T-cell (primary cell): ENCODE measurements at regions not wholly inside any gene's neighbourhood (a gene's known extent, or its start where the extent isn't known, plus 50 kb on each side); places are given as distances from the start of the nearest gene placed in this dataset.

Experiments
- ATAC-seq, 4 experiments: fragments of 200-7000 bp in 3 of 4; fragments of 150-1000 bp in 1 of 4; cut with Tn5 transposase; replicated peaks in 1 of 4; 1 replicate in 3 of 4; 2 replicates in 1 of 4; pipeline ENCODE4 v1.10.0; 2021; ENCODE audit warnings: moderate library complexity in 3 of 4, mild to moderate bottlenecking in 2 of 4, moderate number of reproducible peaks in 1 of 4
- CTCF ChIA-PET, 2 donors: fragments of 300-600 bp; sonication (Branson Sonifier 250); formaldehyde crosslinking; loops; one replicate each; lab custom pipeline; 2022; ENCODE audit warnings: antibody characterized with exemption in 2 of 2; lab: Charles Lee
- POLR2A ChIA-PET, 2 donors: fragments of 300-600 bp; sonication (Branson Sonifier 250); formaldehyde crosslinking; loops; one replicate each; lab custom pipeline; 2022; ENCODE audit warnings: antibody characterized with exemption in 2 of 2; lab: Charles Lee
- DNase-seq, 35 experiments: peaks; one replicate each; pipeline versions ENCODE4 v3.0.0 to v3.0.0-alpha.2; 2013 to 2023
- H3K27ac ChIP-seq: one replicate; pipeline ENCODE4 v1.5.1; 2013; ENCODE audit warnings: low read length
- H3K27me3 ChIP-seq, 2 experiments: replicated peaks in 1 of 2; 1 replicate in 1 of 2; 2 replicates in 1 of 2; pipeline versions ENCODE4 v1.6.1 to v1.7.0; 2013; ENCODE audit warnings: low read length in 1 of 2, mixed read lengths in 1 of 2; ENCODE audit not compliant: control insufficient read depth in 2 of 2, insufficient read depth in 2 of 2; ENCODE audit errors: extremely low read depth in 1 of 2
- H3K36me3 ChIP-seq, 2 donors: 1 replicate in 1 of 2; 2 replicates in 1 of 2; pipeline versions ENCODE4 v1.6.1 to v1.7.0; 2013; ENCODE audit warnings: low read length in 1 of 2; ENCODE audit not compliant: control insufficient read depth in 2 of 2, insufficient read depth in 1 of 2; ENCODE audit errors: extremely low read depth in 1 of 2
- H3K4me1 ChIP-seq, 2 experiments: 1 replicate in 1 of 2; 2 replicates in 1 of 2; pipeline versions ENCODE4 v1.6.1 to v1.7.0; 2013; ENCODE audit warnings: low read length in 2 of 2, mixed read lengths in 1 of 2; ENCODE audit not compliant: insufficient read depth in 2 of 2, control insufficient read depth in 1 of 2; ENCODE audit errors: extremely low read depth in 1 of 2
- H3K4me3 ChIP-seq, 2 donors: 1 replicate in 1 of 2; 2 replicates in 1 of 2; pipeline versions ENCODE4 v1.5.1 to v1.7.0; 2013; ENCODE audit warnings: mild to moderate bottlenecking in 2 of 2, low read length in 1 of 2, moderate library complexity in 1 of 2; ENCODE audit not compliant: control insufficient read depth in 1 of 2; ENCODE audit errors: extremely low read depth in 1 of 2
- H3K9me3 ChIP-seq: 2 replicates; pipeline ENCODE4 v1.7.0; 2013
- H3K27ac Mint-ChIP-seq, 2 donors: one replicate each; pipeline ENCODE4 v1.8.0; 2020 to 2021; ENCODE audit warnings: mild to moderate bottlenecking in 2 of 2, mixed read lengths in 2 of 2
- H3K27me3 Mint-ChIP-seq, 2 donors: one replicate each; pipeline ENCODE4 v1.8.0; 2021 to 2022; ENCODE audit warnings: mixed read lengths in 2 of 2
- H3K36me3 Mint-ChIP-seq: one replicate; pipeline ENCODE4 v1.8.0; 2021; ENCODE audit warnings: mixed read lengths
- H3K4me1 Mint-ChIP-seq, 3 donors: one replicate each; pipeline ENCODE4 v1.8.0; 2020 to 2022; ENCODE audit warnings: mixed read lengths in 3 of 3, mild to moderate bottlenecking in 1 of 3
- H3K4me3 Mint-ChIP-seq, 3 donors: one replicate each; pipeline ENCODE4 v1.8.0; 2020 to 2022; ENCODE audit warnings: mild to moderate bottlenecking in 3 of 3, mixed read lengths in 3 of 3, moderate library complexity in 3 of 3
- H3K9me3 Mint-ChIP-seq, 3 donors: one replicate each; pipeline ENCODE4 v1.8.0; 2020 to 2022; ENCODE audit warnings: mixed read lengths in 3 of 3
- WGBS: methylation state at CpG from one replicate; pipeline ENCODE4 v1.1.5; 2013; ENCODE audit warnings: missing lambda C conversion rate; ENCODE audit not compliant: insufficient coverage; 5-methylcytosine and 5-hydroxymethylcytosine counted together

- Histone ChIP-seq H3K36me3 (no peaks in the 10 kb centered on the region), H3K4me3 (no peak overlapping the region), H3K4me1 (no peaks in the 10 kb centered on the region), H3K9me3 (no peaks in the 10 kb centered on the region), H3K27me3 (no peaks in the 10 kb centered on the region), H3K27ac (no peak overlapping the region)
- Mint-ChIP-seq H3K27ac (no peak overlapping the region), H3K27me3 (no peaks in the 10 kb centered on the region), H3K4me3 (no peak overlapping the region), H3K4me1 (peaks cover 0 to 5% (median 0%) of the 10 kb centered on the region in 3 donors), H3K36me3 (no peaks in the 10 kb centered on the region), H3K9me3 (no peaks in the 10 kb centered on the region)
- ChIA-PET CTCF (no interaction called here), POLR2A (no interaction called here)
- no peak for DNase-seq
- ATAC-seq = no peak
These were observed 164.4 kb downstream of the DDX3Y start for GRCh38 chrY:13069111-13069510.

- H3K9me3 Mint-ChIP-seq = no peaks in the 10 kb centered on the region
- POLR2A ChIA-PET = no interaction called here
- no peak overlapping the region for H3K27ac Mint-ChIP-seq
- Histone ChIP-seq H3K27ac (no peak overlapping the region), H3K36me3 (no peaks in the 10 kb centered on the region), H3K9me3 (no peaks in the 10 kb centered on the region), H3K27me3 (no peaks in the 10 kb centered on the region), H3K4me1 (no peaks in the 10 kb centered on the region), H3K4me3 (no peak overlapping the region)
- no peak overlapping the region for H3K4me3 Mint-ChIP-seq
- H3K4me1 Mint-ChIP-seq = no peaks in the 10 kb centered on the region
- DNase-seq = peak in 1 of 35 experiments; percentile 0
- CTCF ChIA-PET = no interaction called here
- ATAC-seq = no peak
- H3K27me3 Mint-ChIP-seq = no peaks in the 10 kb centered on the region
- H3K36me3 Mint-ChIP-seq = no peaks in the 10 kb centered on the region
These were observed 178.1 kb downstream of the DDX3Y start for GRCh38 chrY:13082748-13083147.

DNA sequence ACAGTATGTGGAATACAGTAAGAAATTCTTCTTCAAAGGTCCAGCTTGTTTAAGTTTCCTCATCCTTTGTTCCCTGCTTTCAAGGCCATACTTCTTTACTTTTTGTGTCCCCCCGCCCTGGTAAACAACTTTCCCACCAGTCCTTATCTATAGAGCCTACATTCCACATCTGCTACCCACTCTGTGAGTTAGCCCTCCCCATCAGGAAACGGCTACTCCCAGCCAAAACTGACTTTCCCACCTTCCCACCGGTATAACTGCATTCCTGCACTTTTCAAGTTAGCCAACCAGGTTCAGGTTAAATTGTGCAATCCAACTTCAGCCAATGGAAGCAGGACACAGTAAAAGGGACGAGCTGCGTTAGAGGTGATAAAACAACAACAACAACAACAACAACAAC lies 186.9 kb downstream of the DDX3Y start:
- H3K4me3 Mint-ChIP-seq = no peak overlapping the region
- no CpG with 5 or more reads among the region's 5 CpGs for WGBS
- Histone ChIP-seq H3K36me3 (no peaks in the 10 kb centered on the region), H3K9me3 (no peaks in the 10 kb centered on the region), H3K4me3 (no peak overlapping the region), H3K27me3 (no peaks in the 10 kb centered on the region), H3K27ac (no peak overlapping the region), H3K4me1 (no peaks in the 10 kb centered on the region)
- POLR2A ChIA-PET = no interaction called here
- CTCF ChIA-PET = no interaction called here
- H3K4me1 Mint-ChIP-seq = peaks cover 0 to 4% (median 0%) of the 10 kb centered on the region in 3 donors
- no peaks in the 10 kb centered on the region for H3K9me3 Mint-ChIP-seq
- no peaks in the 10 kb centered on the region for H3K36me3 Mint-ChIP-seq
- no peaks in the 10 kb centered on the region for H3K27me3 Mint-ChIP-seq
- no peak for DNase-seq
- H3K27ac Mint-ChIP-seq = no peak overlapping the region
- ATAC-seq = no peak

- Histone ChIP-seq H3K27me3 (no peaks in the 10 kb centered on the region), H3K36me3 (no peaks in the 10 kb centered on the region), H3K27ac (no peak overlapping the region), H3K4me1 (no peaks in the 10 kb centered on the region), H3K4me3 (no peak overlapping the region), H3K9me3 (no peaks in the 10 kb centered on the region)
- Mint-ChIP-seq H3K9me3 (no peaks in the 10 kb centered on the region), H3K27ac (no peak overlapping the region), H3K36me3 (no peaks in the 10 kb centered on the region), H3K27me3 (no peaks in the 10 kb centered on the region), H3K4me1 (peaks cover 0 to 4% (median 0%) of the 10 kb centered on the region in 3 donors), H3K4me3 (no peak overlapping the region)
- no peak for DNase-seq
- no peak for ATAC-seq
- no CpG with 5 or more reads among the region's 2 CpGs for WGBS
- POLR2A ChIA-PET = no interaction called here
- CTCF ChIA-PET = no interaction called here
These were observed 188.3 kb downstream of the DDX3Y start for GRCh38 chrY:13092986-13093385.

DNA sequence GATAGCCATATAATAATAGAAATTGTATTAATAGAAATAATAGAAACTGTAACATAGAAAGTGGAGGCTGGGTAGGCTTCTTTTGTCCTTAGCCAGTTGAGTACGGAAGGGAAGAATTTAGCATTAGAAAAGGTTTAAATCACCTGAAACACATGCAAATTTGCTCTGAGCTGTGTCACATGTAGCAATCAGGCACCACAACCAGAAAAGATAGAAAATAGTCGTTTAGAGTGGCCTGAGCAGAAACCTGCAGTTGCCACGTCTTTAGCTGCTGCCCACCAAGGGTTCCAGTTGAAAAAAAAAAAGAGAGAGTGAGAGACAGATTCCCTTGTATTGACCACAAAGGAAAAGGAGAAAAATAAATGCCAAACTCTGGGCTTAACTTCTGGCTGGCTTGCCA lies 188.8 kb downstream of the DDX3Y start:
- DNase-seq (no peak), ATAC-seq (no peak)
- Histone ChIP-seq H3K4me1 (no peaks in the 10 kb centered on the region), H3K4me3 (no peak overlapping the region), H3K27ac (no peak overlapping the region), H3K27me3 (no peaks in the 10 kb centered on the region), H3K36me3 (no peaks in the 10 kb centered on the region), H3K9me3 (no peaks in the 10 kb centered on the region)
- ChIA-PET POLR2A (no interaction called here), CTCF (no interaction called here)
- Mint-ChIP-seq H3K4me3 (no peak overlapping the region), H3K27me3 (peaks cover 0 to 2% of the 10 kb centered on the region in 2 donors), H3K36me3 (no peaks in the 10 kb centered on the region), H3K9me3 (peaks cover 0 to 3% (median 0%) of the 10 kb centered on the region in 3 donors), H3K27ac (no peak overlapping the region), H3K4me1 (peaks cover 0 to 4% (median 0%) of the 10 kb centered on the region in 3 donors)
- WGBS = no CpG with 5 or more reads among the region's 3 CpGs

DNA sequence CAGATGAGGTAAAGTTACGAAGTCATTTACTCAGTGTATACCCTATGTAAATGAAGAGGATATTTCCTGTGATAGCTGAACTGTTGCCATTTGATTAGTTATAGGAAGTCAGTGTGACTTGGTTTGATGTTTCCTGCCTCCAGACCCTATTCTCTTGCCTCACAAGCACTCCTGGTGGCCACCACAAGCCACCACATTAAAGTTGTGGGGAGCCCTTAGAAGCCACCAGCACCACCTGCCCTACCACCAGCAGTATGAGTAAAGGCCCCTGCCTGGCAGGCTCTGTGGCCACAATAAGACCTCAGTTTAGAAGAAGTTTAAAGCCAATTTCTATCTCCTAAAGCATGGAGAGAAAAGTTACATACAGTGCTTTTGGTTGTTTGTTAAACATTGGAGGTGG lies 189.7 kb downstream of the DDX3Y start:
- ATAC-seq (no peak), DNase-seq (peak in 1 of 35 experiments; percentile 0)
- Mint-ChIP-seq H3K4me3 (no peak overlapping the region), H3K27ac (no peak overlapping the region), H3K36me3 (no peaks in the 10 kb centered on the region), H3K4me1 (peaks cover 0 to 4% (median 0%) of the 10 kb centered on the region in 3 donors), H3K27me3 (peaks cover 0 to 2% of the 10 kb centered on the region in 2 donors), H3K9me3 (peaks cover 0 to 4% (median 0%) of the 10 kb centered on the region in 3 donors)
- Histone ChIP-seq H3K4me1 (no peaks in the 10 kb centered on the region), H3K36me3 (no peaks in the 10 kb centered on the region), H3K27ac (no peak overlapping the region), H3K27me3 (no peaks in the 10 kb centered on the region), H3K4me3 (no peak overlapping the region), H3K9me3 (no peaks in the 10 kb centered on the region)
- ChIA-PET POLR2A (no interaction called here), CTCF (no interaction called here)
- WGBS = no CpG with 5 or more reads among the region's 1 CpG

DNA sequence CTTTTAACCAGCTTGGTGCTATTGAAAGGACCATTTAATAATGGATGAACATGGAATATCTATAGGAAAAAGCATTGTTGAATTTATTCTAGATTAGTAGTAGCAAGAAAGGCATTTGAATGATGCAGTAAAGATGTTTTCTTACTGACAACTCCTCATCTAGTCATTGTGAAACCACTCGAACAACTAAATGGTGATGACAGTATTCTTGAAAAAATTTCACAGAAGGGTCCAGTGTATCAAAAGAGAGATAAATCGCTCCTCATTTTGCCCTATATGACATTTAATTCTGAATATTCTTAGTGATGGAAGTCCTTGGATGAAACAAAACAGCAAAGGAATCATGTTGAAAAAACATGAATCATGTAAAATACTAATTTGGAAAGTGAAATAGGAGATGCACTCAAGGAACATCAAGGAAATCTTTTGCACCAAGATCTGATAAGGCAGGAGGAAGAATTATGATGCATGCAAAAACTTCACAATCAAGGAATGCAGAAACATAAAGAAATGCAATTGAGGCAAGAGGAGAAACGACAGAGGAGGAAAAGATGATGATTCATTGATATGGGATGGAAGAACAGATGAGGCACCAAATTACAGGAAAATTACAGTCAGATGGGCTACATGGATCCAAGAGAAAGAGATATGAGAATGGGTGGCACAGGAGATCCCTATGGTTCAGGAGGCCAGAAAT lies 190.4 kb downstream of the DDX3Y start:
- Histone ChIP-seq H3K27me3 (no peaks in the 10 kb centered on the region), H3K4me3 (no peak overlapping the region), H3K4me1 (no peaks in the 10 kb centered on the region), H3K27ac (no peak overlapping the region), H3K9me3 (no peaks in the 10 kb centered on the region), H3K36me3 (no peaks in the 10 kb centered on the region)
- ATAC-seq (no peak), DNase-seq (no peak)
- H3K27me3 Mint-ChIP-seq = peaks cover 0 to 2% of the 10 kb centered on the region in 2 donors
- no peaks in the 10 kb centered on the region for H3K36me3 Mint-ChIP-seq
- H3K27ac Mint-ChIP-seq = no peak overlapping the region
- ChIA-PET CTCF (no interaction called here), POLR2A (no interaction called here)
- peaks cover 0 to 4% (median 0%) of the 10 kb centered on the region in 3 donors for H3K9me3 Mint-ChIP-seq
- H3K4me1 Mint-ChIP-seq = peaks cover 0 to 4% (median 0%) of the 10 kb centered on the region in 3 donors
- no peak overlapping the region for H3K4me3 Mint-ChIP-seq
- WGBS = 40% methylated on average over 1 of the region's 3 CpGs
